Retinal pigment epithelial cell (primary cell): ENCODE measurements at regions not wholly inside any gene's neighbourhood (a gene's known extent, or its start where the extent isn't known, plus 50 kb on each side); places are given as distances from the start of the nearest gene placed in this dataset.

Experiments
- DNase-seq: peaks from one replicate; pipeline ENCODE4 v3.0.0-alpha.2; 2010; ENCODE audit warnings: low read depth
- H3K4me3 ChIP-seq: 2 replicates; pipeline ENCODE4 v1.5.1; 2011; ENCODE audit warnings: mild to moderate bottlenecking, low read length, control low read depth, moderate library complexity
- CTCF ChIP-seq: conservative IDR thresholded peaks from 2 replicates; pipeline ENCODE4 v1.5.1; 2011; ENCODE audit warnings: low read depth, low read length, control low read depth, inconsistent platforms

- no peak for DNase-seq
- TF ChIP-seq CTCF: no peak
- H3K4me3 ChIP-seq: no peak overlapping the region
These were observed 1162.1 kb downstream of the RAPGEF2 start for GRCh38 chr4:160265014-160265413.

- DNase-seq: no peak
- H3K4me3 ChIP-seq: no peak overlapping the region
- no peak for TF ChIP-seq CTCF
These were observed 1163.0 kb downstream of the RAPGEF2 start for GRCh38 chr4:160265836-160266235.

- DNase-seq: no peak
- no peak for TF ChIP-seq CTCF
- H3K4me3 ChIP-seq: no peak overlapping the region
These were observed 1174.0 kb downstream of the RAPGEF2 start for GRCh38 chr4:160276785-160277325.

GRCh38 chr4:160283081-160283480 is 1180.2 kb downstream of the RAPGEF2 start:
- H3K4me3 ChIP-seq: no peak overlapping the region
- TF ChIP-seq CTCF: no peak
- DNase-seq: no peak

GRCh38 chr4:160284516-160284915 is 1181.6 kb downstream of the RAPGEF2 start:
- H3K4me3 ChIP-seq: no peak overlapping the region
- no peak for DNase-seq
- no peak for TF ChIP-seq CTCF

GRCh38 chr4:160286051-160286450 is 1183.2 kb downstream of the RAPGEF2 start:
- no peak overlapping the region for H3K4me3 ChIP-seq
- DNase-seq: no peak
- no peak for TF ChIP-seq CTCF

- no peak overlapping the region for H3K4me3 ChIP-seq
- no peak for TF ChIP-seq CTCF
- no peak for DNase-seq
These were observed 1193.6 kb downstream of the RAPGEF2 start for GRCh38 chr4:160296476-160296875.
